ENCODE measurements at regions not wholly inside any gene's neighbourhood (a gene's known extent, or its start where the extent isn't known, plus 50 kb on each side); places are given as distances from the start of the nearest gene placed in this dataset.
"Not testable (repeated sequence)": the region's sequence is repeated elsewhere in the genome, so short reads cannot be mapped to it uniquely, and the experiment has no call there.

DNA sequence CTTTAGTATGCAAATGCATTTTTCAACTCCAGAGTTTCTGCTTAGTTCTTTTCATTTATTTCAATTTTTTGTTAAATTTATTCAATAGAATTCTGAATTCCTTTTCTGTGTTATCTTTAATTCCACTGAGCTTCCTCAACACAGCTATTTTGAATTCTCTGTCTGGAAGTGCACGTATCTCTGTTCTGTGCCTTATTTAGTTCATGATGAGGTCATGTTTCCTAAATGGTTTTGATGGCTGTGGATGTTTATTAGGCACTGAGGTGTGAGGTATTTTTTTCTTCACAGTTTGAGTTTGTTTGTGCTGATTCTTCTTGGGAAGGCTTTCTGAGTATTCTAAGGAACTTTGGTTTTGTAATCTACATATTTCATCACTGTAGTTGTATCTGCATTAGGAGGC, 2042.8 kb upstream of the RAG2 start:
- no peaks in the 10 kb centered on the region for H3K4me1 Mint-ChIP-seq
- no peak for ATAC-seq

DNA sequence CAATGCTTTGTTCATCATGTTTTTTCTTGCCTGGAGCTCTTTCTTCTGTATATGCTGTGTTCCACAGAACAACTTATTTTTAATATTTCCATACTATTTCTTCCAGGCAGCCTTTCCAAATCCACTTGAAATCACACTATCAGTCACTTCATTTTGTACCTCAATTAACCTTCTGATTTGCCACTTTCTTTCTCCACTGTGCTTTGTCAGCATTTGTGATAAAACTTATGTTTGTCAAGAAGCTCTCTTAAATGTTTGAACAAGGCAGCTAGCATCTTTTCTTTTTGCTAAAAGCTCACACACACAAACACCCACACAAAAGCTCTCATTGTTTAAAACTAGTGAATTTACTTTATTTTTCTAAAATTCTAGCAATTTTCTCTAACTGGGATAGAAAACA, 2014.7 kb upstream of the RAG2 start:
- Mint-ChIP-seq H3K27ac (no peak overlapping the region), H3K9me3 (peaks cover 72% of the 10 kb centered on the region), H3K4me3 (no peak overlapping the region), H3K36me3 (peaks cover 52% of the 10 kb centered on the region), H3K4me1 (no peaks in the 10 kb centered on the region), H3K27me3 (ENCODE audit: low read depth) (0 out of 2 replicates have a peak, but pooled peaks cover 4% of the 10 kb centered on the region)
- POLR2A ChIA-PET = no interaction called here
- CTCF ChIA-PET = no interaction called here
- DNase-seq (ENCODE audit: low spot score) (no peak), ATAC-seq (no peak)
- TF ChIP-seq ZBTB21 (CRISPR knock-in tag; IDR thresholded peaks at IDR 0.05; ENCODE audit: borderline replicate concordance) (no peak), ZNF232 (CRISPR knock-in tag; IDR thresholded peaks at IDR 0.05) (no peak), NFYB (CRISPR knock-in tag; conservative IDR thresholded peaks at IDR 0.05; ENCODE audit: low read depth) (no peak), ZNF138 (CRISPR knock-in tag; conservative IDR thresholded peaks at IDR 0.05) (no peak), IRF2 (CRISPR knock-in tag; IDR thresholded peaks at IDR 0.05; ENCODE audit: borderline replicate concordance, low read depth) (no peak), ELF4 (CRISPR knock-in tag; IDR thresholded peaks at IDR 0.05; ENCODE audit: low read depth) (no peak), RORB (CRISPR knock-in tag; IDR thresholded peaks at IDR 0.05) (no peak)
- TF ChIP-seq, protein P1, sequence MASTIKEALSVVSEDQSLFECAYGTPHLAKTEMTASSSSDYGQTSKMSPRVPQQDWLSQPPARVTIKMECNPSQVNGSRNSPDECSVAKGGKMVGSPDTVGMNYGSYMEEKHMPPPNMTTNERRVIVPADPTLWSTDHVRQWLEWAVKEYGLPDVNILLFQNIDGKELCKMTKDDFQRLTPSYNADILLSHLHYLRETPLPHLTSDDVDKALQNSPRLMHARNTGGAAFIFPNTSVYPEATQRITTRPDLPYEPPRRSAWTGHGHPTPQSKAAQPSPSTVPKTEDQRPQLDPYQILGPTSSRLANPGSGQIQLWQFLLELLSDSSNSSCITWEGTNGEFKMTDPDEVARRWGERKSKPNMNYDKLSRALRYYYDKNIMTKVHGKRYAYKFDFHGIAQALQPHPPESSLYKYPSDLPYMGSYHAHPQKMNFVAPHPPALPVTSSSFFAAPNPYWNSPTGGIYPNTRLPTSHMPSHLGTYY (CRISPR knock-in tag; IDR thresholded peaks at IDR 0.05) = no peak
- TF ChIP-seq, protein P2, sequence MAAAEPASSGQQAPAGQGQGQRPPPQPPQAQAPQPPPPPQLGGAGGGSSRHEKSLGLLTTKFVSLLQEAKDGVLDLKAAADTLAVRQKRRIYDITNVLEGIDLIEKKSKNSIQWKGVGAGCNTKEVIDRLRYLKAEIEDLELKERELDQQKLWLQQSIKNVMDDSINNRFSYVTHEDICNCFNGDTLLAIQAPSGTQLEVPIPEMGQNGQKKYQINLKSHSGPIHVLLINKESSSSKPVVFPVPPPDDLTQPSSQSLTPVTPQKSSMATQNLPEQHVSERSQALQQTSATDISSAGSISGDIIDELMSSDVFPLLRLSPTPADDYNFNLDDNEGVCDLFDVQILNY (CRISPR knock-in tag; IDR thresholded peaks at IDR 0.05) = no peak
- TF ChIP-seq, protein P3, sequence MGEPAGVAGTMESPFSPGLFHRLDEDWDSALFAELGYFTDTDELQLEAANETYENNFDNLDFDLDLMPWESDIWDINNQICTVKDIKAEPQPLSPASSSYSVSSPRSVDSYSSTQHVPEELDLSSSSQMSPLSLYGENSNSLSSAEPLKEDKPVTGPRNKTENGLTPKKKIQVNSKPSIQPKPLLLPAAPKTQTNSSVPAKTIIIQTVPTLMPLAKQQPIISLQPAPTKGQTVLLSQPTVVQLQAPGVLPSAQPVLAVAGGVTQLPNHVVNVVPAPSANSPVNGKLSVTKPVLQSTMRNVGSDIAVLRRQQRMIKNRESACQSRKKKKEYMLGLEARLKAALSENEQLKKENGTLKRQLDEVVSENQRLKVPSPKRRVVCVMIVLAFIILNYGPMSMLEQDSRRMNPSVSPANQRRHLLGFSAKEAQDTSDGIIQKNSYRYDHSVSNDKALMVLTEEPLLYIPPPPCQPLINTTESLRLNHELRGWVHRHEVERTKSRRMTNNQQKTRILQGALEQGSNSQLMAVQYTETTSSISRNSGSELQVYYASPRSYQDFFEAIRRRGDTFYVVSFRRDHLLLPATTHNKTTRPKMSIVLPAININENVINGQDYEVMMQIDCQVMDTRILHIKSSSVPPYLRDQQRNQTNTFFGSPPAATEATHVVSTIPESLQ (CRISPR knock-in tag; IDR thresholded peaks at IDR 0.05) = no peak

More for the DNA sequence above, 2042.8 kb upstream of the RAG2 start:
- Mint-ChIP-seq H3K9me3 (peaks cover 74% of the 10 kb centered on the region), H3K27me3 (ENCODE audit: low read depth) (peaks cover 4% of the 10 kb centered on the region; the same call in 1 of the 2 replicates), H3K36me3 (peaks cover 51% of the 10 kb centered on the region), H3K27ac (no peak overlapping the region), H3K4me3 (no peak overlapping the region)
- no peak for TF ChIP-seq GABPB1 (CRISPR knock-in tag; IDR thresholded peaks at IDR 0.05)
- TF ChIP-seq, protein P4, sequence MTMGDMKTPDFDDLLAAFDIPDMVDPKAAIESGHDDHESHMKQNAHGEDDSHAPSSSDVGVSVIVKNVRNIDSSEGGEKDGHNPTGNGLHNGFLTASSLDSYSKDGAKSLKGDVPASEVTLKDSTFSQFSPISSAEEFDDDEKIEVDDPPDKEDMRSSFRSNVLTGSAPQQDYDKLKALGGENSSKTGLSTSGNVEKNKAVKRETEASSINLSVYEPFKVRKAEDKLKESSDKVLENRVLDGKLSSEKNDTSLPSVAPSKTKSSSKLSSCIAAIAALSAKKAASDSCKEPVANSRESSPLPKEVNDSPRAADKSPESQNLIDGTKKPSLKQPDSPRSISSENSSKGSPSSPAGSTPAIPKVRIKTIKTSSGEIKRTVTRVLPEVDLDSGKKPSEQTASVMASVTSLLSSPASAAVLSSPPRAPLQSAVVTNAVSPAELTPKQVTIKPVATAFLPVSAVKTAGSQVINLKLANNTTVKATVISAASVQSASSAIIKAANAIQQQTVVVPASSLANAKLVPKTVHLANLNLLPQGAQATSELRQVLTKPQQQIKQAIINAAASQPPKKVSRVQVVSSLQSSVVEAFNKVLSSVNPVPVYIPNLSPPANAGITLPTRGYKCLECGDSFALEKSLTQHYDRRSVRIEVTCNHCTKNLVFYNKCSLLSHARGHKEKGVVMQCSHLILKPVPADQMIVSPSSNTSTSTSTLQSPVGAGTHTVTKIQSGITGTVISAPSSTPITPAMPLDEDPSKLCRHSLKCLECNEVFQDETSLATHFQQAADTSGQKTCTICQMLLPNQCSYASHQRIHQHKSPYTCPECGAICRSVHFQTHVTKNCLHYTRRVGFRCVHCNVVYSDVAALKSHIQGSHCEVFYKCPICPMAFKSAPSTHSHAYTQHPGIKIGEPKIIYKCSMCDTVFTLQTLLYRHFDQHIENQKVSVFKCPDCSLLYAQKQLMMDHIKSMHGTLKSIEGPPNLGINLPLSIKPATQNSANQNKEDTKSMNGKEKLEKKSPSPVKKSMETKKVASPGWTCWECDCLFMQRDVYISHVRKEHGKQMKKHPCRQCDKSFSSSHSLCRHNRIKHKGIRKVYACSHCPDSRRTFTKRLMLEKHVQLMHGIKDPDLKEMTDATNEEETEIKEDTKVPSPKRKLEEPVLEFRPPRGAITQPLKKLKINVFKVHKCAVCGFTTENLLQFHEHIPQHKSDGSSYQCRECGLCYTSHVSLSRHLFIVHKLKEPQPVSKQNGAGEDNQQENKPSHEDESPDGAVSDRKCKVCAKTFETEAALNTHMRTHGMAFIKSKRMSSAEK (CRISPR knock-in tag; IDR thresholded peaks at IDR 0.05; ENCODE audit: borderline replicate concordance) = no peak
- POLR2A ChIA-PET = no interaction called here
- no peak for DNase-seq (ENCODE audit: low spot score)
- CTCF ChIA-PET = no interaction called here

DNA sequence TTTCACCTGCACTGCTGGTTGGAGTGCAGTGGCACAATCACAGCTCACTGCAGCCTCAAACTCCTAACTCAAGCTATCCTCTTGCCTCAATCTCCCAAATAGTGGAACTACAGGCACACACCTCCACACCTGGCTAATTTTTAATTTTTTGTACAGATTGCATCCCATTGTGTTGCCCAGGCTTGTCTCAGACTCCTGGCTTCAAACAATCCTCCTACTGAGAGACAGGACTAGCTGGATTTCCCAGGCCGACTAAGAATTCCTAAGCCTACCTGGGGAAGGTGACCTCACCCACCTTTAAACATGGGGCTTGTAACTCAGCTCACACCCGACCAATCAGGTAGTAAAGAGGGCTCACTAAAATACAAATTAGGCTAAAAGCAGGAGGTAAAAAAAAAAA, 2003.3 kb upstream of the RAG2 start:
- CTCF ChIA-PET; H3K27me3 Mint-ChIP-seq (ENCODE audit: low read depth); H3K4me1 Mint-ChIP-seq; DNase-seq (ENCODE audit: low spot score); ATAC-seq; H3K4me3 Mint-ChIP-seq; POLR2A ChIA-PET; H3K27ac Mint-ChIP-seq: not testable (repeated sequence)
- H3K9me3 Mint-ChIP-seq = peaks cover 73% of the 10 kb centered on the region
- peaks cover 48% of the 10 kb centered on the region for H3K36me3 Mint-ChIP-seq

Data from WTC11 (cell line).